WI38 (cell line): ENCODE measurements at regions not wholly inside any gene's neighbourhood (a gene's known extent, or its start where the extent isn't known, plus 50 kb on each side); places are given as distances from the start of the nearest gene placed in this dataset.

Source experiments
- H3K4me3 ChIP-seq: 2 replicates; pipeline ENCODE4 v1.5.1; 2011; ENCODE audit warnings: low read depth, mild to moderate bottlenecking, control low read depth, low read length
- TF ChIP-seq, protein P1 (sequence below): IDR thresholded peaks from 2 replicates; pipeline ENCODE4 v1.5.1; 2012; ENCODE audit warnings: low read depth, mild to moderate bottlenecking, control low read depth, low read length

DNA sequence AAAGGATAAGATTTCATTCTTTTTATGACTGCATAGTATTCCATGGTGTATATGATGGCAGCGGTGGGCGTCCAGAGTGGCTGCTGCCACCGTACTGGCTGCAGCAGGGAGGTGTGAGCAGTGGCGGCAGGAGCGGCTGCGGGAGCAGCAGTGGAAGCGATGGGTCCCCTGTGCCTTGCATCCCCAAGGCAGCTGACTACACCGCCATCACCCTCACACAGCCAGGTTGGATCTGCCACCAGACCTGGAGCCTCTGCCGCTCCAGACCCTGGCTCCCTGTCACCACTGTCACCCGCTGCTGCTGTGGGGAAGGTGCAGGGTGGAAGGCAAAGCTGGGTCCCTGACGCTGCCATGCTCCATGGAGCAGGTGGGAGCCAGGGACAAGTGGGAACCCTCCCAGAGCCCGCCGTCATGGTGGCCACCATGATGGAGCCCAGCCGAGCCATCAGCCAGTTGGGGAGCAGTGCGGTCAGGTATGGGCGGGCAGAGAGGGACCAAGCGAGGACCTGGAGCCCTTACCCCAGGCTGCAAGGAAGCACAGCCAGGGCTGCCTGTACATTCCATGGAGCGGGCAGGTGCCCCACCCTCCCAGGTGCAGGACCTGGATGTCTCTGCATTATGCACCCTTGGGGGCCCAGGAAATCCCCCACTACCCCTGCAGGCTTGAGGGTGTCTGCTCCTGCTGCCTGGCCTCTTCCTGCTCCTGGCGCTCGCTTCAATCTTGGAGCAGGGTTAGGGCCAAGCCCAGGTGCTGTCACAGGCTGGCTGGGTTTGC lies 226.1 kb downstream of the OTOR start:
- no peak overlapping the region for H3K4me3 ChIP-seq
- TF ChIP-seq, protein P1, sequence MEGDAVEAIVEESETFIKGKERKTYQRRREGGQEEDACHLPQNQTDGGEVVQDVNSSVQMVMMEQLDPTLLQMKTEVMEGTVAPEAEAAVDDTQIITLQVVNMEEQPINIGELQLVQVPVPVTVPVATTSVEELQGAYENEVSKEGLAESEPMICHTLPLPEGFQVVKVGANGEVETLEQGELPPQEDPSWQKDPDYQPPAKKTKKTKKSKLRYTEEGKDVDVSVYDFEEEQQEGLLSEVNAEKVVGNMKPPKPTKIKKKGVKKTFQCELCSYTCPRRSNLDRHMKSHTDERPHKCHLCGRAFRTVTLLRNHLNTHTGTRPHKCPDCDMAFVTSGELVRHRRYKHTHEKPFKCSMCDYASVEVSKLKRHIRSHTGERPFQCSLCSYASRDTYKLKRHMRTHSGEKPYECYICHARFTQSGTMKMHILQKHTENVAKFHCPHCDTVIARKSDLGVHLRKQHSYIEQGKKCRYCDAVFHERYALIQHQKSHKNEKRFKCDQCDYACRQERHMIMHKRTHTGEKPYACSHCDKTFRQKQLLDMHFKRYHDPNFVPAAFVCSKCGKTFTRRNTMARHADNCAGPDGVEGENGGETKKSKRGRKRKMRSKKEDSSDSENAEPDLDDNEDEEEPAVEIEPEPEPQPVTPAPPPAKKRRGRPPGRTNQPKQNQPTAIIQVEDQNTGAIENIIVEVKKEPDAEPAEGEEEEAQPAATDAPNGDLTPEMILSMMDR, result no peak

- TF ChIP-seq, protein P1, result no peak
- no peak overlapping the region for H3K4me3 ChIP-seq
These were observed 226.7 kb downstream of the OTOR start for GRCh38 chr20:16974855-16975162.

GRCh38 chr20:16975682-16976081 lies 227.5 kb downstream of the OTOR start:
- TF ChIP-seq, protein P1, result no peak

GRCh38 chr20:16978497-16978896 lies 230.3 kb downstream of the OTOR start:
- TF ChIP-seq, protein P1, result no peak
- no peak overlapping the region for H3K4me3 ChIP-seq

More at GRCh38 chr20:16975682-16976081, 227.5 kb downstream of the OTOR start:
- H3K4me3 ChIP-seq, result no peak overlapping the region

- TF ChIP-seq, protein P1, result no peak
These were observed 234.1 kb downstream of the OTOR start for GRCh38 chr20:16982091-16982726.

DNA sequence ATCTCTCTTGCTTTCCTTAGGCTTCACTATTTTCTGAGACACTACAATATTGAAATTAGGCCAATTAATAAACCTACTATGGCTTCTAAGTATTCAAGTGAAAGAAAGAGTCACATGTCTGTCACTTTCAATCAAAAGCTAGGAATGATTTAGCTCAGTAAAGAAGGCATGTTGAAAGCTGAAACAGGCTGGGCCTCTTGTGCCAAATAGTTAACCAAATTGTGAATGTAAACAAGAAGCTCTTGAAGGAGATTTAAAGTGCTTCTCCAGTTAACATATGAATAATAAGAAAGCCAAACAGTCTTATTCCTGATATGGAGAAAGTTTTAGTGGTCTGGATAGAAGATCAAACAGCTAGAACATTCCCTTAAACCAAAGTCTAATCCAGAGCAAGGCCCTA lies 236.3 kb downstream of the OTOR start:
- H3K4me3 ChIP-seq, result no peak overlapping the region
- TF ChIP-seq, protein P1, result no peak

More at GRCh38 chr20:16982091-16982726, 234.1 kb downstream of the OTOR start:
- no peak overlapping the region for H3K4me3 ChIP-seq

DNA sequence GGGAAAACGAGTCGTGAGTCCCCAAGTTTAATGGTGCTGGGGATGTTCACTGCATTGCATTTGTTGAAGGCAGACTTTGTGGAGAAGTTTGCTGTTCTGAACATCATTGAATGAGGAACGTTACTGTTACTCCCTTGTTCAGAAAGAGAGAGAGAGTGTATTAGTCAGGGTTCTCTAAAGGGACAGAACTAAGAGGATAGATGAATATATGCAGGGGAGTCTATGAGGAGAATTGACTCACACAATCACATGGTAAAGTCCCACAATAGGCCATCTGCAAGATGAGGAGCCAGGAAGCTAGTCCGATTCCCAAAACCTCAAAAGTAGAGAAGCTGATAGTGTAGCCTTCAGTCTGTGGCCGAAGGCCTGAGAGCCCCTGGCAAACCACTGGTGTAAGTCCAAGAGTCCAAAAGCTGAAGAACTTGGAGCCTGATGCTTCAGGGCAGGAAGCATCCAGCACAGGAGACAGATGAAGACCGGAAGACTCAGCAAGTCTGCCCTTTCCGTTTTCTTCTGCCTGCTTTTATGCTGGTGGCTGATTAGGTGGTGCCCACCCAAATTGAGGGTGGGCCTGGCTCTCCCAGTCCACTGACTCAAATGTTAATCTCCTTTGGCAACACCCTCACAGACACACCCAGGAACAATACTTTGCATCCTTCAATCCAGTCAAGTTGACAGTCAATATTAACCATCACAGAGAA lies 223.5 kb upstream of the PCSK2 start:
- no peak overlapping the region for H3K4me3 ChIP-seq
- TF ChIP-seq, protein P1, result no peak
